GM21515 (cell line): ENCODE measurements at regions not wholly inside any gene's neighbourhood (a gene's known extent, or its start where the extent isn't known, plus 50 kb on each side); places are given as distances from the start of the nearest gene placed in this dataset.

Source experiments
- ATAC-seq: cut with Tn5 transposase; IDR thresholded peaks from one replicate; pipeline ENCODE4 v1.9.1; 2021; ENCODE audit not compliant: unreplicated experiment

DNA sequence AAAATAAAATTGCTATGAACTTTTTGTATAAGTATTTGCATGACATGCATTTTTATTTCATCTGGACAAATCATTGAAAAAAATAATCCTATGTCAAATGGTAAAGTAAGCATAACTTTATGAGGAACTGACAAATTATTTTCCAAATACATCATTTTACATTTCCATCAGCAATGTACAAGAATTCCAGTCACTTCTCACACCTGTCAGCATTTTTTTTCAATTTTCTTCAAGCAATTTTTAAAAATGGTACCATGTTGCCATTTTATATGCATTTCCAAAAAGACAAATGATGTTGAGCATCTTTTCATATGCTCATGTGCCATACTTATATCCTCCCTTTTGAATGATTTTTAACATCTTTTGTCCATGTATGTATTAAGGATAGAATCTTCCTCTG, 961.7 kb upstream of the PIK3C3 start:
- no peak for ATAC-seq

- no peak for ATAC-seq
These were observed 967.5 kb upstream of the PIK3C3 start for GRCh38 chr18:40987581-40987980.

DNA sequence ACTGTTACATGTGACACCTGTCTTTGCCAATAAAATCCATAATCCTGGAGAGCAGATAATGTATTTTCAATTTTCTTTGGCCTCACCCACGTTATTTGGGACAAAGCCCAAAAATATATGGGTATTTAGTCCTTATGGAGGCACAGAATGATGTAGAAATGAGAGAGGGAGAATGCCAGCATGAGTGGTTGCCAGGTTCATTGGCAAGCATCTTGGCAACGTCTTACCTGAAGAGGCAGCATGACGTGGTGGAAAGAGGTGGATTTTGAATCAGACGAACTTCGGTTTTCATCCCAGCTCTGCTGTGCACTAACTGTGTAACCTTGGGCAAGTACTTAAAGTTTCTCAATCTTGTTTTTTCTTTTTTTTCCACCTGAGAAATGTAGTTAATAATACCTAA, 969.6 kb upstream of the PIK3C3 start:
- ATAC-seq, result no peak

DNA sequence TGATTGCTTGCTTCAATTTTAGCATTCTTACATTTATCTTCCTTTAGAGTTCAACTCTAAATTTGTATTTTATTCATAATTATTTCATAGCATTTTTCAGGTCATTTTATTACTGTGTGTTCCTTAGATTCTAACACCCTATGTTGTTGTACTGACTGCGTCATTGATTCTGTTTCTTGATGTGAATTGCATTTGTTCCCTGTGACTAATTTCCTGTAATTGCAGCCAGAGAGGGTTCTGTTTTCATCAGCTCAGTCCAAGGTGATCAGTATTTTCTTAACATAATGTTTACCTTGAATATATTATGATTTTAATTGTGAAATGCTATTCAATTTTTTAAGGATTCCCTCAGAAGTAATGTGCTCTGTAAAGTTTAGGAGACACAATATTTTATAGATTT, 970.2 kb upstream of the PIK3C3 start:
- no peak for ATAC-seq

- ATAC-seq, result no peak
These were observed 971.2 kb upstream of the PIK3C3 start for GRCh38 chr18:40983835-40984234.

DNA sequence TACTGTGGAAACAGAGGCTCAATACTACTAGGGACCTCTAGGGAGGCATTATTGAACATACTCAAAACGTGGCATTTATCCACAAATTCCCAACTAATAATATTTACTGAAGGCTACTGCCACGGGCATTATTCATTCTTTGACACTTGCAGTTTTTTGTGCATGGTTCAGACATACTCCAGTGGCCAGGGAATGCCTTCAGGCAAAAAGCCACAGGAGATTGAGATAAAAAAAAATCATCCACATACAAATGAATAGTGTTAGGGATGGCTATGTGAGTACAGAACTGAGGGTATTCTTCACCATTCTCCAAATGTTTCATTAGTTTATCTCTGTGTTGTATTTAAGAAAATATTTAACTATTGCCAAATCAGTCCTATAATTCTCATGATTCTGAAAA, 974.9 kb upstream of the PIK3C3 start:
- ATAC-seq, result no peak

DNA sequence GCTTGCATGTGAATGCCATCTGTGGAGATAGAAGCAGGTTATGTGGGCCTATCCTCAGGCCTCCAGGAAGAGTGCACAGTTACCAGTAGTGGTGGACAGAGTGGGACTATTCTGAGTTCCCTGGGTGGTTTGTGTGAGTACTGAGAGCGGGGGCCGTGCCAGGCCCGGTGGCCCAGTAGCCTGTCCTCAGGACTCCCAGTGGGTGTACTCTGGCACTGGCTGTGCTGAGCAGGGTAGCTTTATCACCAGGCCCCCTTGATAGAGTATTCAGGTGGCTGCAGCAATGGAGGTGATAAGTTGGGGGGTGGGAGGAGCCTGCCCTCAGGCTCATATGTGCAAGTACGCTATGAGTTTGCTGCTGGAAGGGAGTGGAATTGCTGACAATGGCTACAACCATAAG, 979.0 kb upstream of the PIK3C3 start:
- no peak for ATAC-seq

DNA sequence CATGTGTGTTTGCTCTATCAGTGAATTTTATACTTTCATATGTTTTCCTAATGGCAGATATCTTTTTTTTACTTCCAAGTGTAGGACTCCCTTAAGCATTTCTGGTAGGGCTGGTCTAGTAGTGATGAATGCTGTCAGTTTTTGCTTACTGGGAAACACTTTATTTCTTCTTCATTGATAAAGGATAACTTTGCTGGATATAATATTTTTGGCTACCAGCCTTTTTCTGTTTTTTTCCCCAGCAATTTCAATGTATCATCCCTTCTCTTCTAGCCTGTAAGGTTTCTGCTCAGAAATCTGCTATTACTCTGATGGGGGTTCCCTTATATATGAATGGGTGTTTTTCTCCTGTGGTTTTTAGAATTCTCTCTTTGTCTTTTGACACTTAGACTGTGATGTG, 980.6 kb upstream of the PIK3C3 start:
- ATAC-seq, result no peak

- no peak for ATAC-seq
These were observed 992.2 kb upstream of the PIK3C3 start for GRCh38 chr18:40962784-40963183.

DNA sequence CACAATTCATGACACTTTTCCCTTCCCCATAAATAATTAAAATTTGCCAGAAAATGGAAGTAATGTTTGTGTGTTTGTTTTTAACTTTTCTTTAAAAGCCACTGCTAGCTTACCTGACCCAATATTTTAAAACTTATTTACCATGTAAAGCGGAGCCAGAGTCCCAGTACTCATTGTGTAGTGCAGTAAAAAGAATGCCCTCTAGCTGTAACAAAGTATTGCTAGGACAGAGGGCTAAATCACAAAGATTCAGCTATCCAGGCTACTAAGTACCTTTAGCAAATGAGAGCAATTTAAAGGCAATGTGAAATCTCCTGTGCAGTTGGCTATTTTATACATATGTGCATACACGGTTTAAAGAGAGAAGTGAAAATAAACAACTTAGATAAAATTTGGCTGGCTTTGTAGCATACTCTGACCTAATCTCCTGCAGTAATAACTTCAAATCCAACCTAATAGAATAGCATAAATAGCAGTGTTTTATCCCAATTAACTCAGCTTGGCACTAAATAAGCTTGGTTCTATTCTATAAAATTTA, 997.4 kb upstream of the PIK3C3 start:
- ATAC-seq, result no peak

DNA sequence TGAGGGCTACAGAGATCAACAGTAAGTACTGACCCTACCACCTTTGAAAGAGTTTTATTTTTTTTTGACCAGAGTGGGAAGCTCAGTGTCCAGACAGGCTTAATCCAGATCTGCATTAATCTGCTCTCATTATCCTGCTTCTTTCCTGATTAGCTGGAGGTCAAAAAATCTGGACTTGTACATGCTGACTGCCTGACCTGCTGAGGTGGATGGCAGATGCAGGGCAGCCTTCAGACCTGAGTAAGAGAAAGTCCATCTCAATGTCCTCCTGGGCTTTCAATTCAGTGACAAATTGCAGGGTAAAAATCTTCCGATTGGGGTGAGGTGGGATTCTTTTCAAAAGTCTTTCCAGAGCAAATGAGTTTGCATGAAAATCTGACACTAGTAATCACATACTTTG, 998.8 kb upstream of the PIK3C3 start:
- no peak for ATAC-seq

GRCh38 chr18:40955351-40955750, 999.7 kb upstream of the PIK3C3 start:
- no peak for ATAC-seq

DNA sequence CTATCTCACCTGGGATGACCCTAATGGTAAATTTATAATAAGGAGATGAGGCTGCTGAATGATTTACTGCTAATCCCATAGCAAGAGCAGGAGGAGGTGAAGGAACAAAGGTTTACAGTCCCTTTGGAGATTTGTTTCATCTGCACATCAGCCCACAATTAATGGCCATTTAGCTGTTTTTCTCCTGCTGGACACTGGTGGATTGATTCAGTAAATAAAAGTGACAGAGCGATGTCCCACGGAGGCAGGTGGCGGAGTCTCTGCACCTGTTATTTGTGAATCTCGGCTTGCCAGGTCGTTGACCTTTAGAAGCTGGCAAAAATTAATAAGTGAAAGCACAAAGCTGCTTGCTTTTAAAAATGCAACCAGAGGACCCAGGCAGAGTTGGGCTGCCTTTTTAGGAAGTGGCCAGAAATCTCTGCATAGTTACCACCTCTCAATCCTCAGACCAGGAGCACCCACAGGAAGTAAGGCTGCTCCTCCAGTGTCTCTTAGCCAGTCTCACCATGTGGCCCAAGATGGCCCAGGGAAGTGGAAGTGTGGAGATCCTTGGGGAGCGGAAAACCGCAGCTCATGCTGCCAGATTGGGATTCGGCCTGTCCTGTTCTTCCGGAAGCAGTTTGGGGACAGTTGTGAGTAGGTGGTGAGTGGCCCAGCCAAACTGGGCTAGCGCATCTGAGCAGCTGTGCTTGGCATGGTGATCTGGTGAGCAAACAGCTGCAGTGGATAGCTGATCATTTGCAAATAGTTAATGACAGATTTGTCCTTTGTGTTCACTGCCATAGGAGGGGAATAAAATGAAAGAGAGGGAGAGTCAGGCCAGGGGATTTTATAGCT, 1005.7 kb upstream of the PIK3C3 start:
- no peak for ATAC-seq

DNA sequence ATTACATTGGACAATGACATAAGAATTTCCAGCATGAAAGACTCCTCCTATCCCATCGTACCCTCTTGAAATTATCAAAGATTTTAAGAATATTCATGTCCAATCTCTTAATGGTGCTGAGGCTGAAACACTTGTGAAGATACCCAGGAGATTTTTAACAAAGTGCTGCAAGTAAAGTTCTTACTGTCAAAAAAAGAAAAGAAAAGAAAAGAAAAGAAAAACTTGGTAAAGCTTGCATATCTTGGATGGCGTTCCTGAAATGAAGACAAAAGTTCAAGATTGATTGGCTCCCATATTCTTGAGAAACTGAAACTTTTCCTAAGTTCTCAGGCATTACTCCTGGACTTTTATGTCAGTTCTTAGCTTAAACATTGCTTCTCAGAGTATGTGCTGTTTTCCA, 1010.5 kb upstream of the PIK3C3 start:
- no peak for ATAC-seq

DNA sequence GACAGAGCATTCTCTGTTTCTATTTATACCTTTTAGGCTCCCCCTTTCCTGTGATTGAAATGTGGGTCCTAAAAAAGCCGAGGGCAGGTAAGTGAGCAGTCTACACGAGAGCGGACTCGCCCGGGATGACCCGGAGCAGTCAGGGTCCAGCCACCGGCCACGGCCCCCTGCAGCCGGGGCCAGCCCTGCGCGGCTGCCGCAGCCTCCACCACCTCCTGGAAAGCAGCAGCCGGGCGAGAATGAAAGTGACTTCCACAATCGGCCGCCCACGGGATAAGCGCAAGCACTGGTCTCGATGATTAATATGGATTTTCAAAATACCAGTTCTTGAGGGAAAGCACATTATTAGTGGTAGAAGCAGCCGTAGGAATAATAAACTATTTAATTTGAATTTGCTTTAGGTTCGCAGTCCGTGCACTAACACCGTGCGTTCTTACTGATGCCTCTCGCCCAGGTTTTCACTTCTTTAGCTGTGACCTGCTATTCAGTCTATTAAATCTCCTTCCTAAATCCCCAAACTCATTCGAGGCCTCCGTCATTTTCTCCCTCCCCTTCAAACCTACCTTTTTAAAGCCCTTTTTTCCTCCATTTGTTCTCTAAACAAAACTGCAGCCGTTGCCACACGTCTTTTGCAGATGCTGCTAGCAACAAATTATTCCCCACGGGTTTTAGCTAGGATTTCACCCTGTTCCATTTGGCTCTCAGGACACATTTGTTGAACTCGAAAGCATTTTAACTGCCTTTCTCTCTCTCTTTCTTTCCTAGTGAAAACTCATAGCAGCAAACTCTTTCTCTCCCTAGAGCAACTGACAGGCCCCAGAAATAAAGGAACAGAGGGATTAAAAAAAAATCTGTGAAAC, 1015.1 kb upstream of the PIK3C3 start:
- no peak for ATAC-seq

- ATAC-seq, result no peak
These were observed 1016.4 kb upstream of the PIK3C3 start for GRCh38 chr18:40938615-40939014.

- ATAC-seq, result no peak
These were observed 1017.6 kb upstream of the PIK3C3 start for GRCh38 chr18:40937386-40937785.

- no peak for ATAC-seq
These were observed 1019.6 kb upstream of the PIK3C3 start for GRCh38 chr18:40935423-40935822.

GRCh38 chr18:40932862-40933261, 1022.2 kb upstream of the PIK3C3 start:
- no peak for ATAC-seq

- no peak for ATAC-seq
These were observed 1024.7 kb upstream of the PIK3C3 start for GRCh38 chr18:40930211-40930882.

DNA sequence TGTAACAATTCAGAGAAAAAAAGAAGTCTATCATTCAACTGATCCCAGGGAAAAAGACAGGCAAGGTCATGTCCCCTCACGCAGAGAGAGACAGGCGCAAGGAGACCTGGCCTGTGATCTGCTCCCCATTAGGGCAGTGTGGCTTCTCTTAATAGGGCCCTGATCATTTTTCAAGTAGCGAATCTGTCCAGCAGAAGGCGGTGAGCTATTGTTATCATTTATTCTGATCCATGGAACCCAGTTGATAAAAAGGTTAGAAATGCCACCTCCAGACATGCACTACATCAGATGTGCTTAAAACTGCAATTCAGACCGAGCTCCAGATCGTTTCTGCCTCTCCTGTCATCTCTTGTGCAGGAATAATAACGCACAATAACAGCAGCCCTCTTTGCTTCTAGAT, 1025.6 kb upstream of the PIK3C3 start:
- ATAC-seq, result no peak
